Astrocyte of the hippocampus (primary cell): ENCODE measurements at regions not wholly inside any gene's neighbourhood (a gene's known extent, or its start where the extent isn't known, plus 50 kb on each side); places are given as distances from the start of the nearest gene placed in this dataset.

Experiments
- DNase-seq: peaks from one replicate; pipeline ENCODE4 v3.0.0; 2011; ENCODE audit warnings: low read depth, low spot score

DNA sequence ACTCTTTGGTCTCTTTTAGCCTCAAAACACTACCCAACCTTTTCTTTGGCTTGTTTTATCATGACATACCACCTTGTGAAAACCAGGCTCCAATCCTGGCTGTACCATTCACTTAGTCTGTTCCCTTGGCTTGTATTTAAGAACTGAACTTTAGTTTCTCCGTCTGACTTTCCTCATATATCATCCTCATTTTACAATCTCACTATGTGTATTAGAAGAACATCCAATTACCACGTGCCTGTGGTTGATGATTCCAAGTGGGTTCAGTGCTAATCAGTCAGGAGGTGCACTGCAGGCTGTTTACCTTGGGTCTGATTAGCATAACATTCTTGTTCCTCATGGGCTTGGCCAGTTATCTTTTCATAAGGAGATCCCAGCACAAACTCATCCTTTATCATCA is 144.8 kb upstream of the KLF14 start:
- DNase-seq = peak; percentile 70

DNA sequence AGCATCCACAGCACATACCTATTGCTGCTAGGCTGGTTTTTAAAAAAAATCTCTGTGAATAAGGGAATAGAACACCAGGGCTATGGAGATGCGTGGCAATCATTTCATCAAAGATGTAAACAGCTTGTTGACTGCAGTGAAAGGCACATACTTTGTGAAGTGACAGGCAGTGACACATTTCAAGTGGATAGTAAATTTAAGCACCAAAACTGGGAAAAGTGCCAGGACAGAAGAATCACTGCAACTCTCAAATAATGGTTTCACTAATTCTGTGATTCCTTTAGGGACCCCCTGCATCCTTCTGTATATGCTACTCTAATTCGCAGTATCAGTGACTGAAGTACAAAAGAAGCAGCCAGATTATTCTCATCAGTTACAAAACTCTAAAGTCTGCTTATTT is 145.2 kb upstream of the KLF14 start:
- DNase-seq = no peak

GRCh38 chr7:130880668-130881067 is 146.7 kb upstream of the KLF14 start:
- no peak for DNase-seq

- peak; percentile 66 for DNase-seq
Measured at GRCh38 chr7:130881091-130881798, 147.2 kb upstream of the KLF14 start.

- no peak for DNase-seq
Measured at GRCh38 chr7:130881799-130882141, 147.8 kb upstream of the KLF14 start.

DNA sequence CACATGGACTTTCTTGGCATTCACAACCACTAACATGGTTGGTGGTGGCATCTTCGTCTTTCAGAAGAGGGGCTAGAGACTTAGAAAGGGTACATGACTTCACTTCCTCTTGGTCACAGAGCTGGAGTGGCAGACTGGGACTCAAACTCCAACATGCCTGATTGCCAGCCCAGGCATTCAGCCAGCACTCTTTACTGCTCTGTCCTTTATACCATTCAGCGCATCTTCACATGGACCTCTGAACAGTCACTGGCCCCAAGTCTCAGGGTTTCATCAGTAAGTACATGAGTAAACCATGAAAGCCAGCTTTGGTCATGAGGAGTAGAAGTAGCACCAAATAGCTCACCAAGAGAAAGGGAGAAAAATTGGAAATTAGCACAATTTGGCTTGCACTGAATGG is 148.4 kb upstream of the KLF14 start:
- DNase-seq = peak; percentile 6

DNA sequence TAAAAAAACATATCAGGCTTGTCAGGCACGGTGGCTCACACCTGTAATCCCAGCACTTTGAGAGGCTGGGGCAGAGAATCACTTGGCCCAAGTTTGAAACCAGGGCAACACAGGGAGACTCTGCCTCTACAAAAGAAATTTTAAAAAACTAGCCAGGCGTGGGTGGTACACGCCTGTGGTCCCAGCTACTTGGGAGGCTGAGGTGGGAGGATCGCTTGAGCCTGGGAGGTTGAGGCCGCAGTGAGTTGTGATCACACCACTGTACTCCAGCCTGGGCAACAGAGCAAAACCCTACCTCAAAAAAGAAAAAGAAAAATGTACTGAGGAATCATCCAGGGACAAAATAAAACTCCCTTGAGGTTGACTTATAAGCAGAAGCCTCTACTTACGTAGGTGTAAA is 149.9 kb upstream of the KLF14 start:
- no peak for DNase-seq

- peak; percentile 56 for DNase-seq
Measured at GRCh38 chr7:130884437-130885417, 150.7 kb upstream of the KLF14 start.

- peak; percentile 29 for DNase-seq
Measured at GRCh38 chr7:130886438-130887135, 152.6 kb upstream of the KLF14 start.

DNA sequence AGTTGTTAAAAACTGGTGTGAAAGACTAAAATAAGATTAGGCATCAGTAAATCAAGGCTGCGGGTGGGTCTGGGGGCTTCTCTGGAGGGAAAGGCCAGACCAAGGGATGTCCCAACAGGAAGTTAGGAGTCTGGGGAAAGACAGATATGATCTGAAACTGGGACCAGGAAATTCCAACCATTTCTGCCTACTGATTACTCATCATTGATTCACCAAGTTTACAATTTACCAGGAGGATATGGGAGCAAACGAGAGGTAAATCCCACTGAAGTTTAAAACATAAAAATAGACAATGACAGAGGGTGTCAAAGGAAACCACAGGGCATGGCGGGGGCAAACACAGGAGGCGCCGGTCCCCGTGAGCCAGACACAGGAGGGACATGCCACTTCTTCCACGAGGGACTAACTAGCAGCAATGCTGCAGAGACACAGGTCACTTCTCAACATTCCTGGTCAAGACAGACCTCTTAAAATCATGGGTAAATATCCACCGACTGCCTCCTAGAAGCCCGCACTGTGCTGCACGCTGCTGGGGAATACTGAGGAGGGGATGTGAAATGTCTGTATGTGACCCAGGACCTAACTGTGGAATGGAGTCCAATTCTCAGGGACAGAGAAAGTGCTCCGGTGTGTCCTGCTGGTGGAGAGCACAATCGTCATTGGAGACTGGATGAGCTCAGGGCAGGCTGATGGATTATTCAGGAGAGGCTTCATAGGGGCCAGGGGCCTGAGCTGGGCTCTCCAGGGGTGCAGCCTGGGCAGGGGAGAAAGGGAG is 153.4 kb upstream of the KLF14 start:
- DNase-seq = peak; percentile 69

- DNase-seq = peak; percentile 19
Measured at GRCh38 chr7:130887957-130888371, 154.0 kb upstream of the KLF14 start.

DNA sequence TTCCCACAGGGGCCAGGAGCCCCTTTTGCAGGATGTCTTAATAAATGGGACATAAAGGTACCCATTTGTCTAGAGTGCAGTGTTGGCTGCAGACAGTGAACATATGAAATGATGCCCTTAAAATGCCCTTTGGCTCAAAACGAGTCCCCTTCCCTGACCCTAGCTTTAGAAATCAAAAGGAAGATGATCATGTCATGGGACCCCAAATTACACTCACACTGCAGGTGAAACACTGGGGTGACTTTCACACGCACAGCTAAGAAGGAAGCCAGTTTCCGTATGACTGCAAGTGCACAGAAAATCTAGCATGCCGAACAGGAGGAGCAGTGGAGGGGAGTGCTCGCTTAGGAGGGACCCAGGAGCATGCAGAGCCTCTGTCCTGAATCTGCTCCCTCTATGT is 154.5 kb upstream of the KLF14 start:
- DNase-seq = no peak

GRCh38 chr7:130890176-130891020 is 156.4 kb upstream of the KLF14 start:
- DNase-seq = no peak

GRCh38 chr7:130891254-130892094 is 157.5 kb upstream of the KLF14 start:
- DNase-seq = peak; percentile 96

GRCh38 chr7:130893441-130893894 is 159.5 kb upstream of the KLF14 start:
- DNase-seq = peak; percentile 73

- DNase-seq = peak; percentile 93
Measured at GRCh38 chr7:130894146-130894908, 160.3 kb upstream of the KLF14 start.

DNA sequence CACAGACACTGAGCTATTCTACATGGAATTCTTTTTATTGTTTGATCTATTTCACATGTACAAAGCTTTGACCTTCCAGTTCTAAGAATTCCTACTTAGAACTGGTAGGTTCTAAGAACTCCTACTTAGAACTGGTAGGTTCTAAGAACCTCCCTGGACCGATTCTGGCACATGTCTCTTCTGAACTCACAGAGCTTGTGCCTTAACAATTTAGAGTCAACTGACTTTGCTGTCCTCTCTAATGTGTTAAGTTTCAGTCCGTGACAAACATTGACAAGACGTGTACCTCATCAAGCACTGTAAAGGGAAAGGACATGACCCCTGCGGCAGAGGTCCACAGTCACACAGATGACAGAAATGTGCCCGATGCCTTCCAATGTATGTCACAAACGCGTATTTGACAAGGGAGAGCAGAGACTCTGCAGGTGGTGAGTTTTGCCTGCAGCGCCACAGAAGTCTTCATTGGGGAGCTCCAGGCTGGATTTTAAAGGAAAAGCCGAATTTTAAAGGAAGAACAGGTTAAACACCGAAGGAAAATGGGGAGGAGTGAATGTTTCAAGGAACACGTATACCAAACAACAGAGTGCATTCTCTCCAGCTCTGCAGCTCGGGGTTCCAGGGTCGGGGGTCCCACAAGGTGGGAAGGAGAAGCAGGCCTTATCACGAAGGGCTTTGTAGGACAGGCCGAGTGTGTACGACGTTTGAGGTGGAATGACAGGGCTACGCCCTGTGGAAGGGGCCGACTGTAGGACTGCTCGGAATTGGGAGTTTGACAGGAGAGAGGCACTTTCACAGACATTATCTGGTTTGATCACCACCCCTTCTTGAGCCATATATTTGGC is 161.1 kb upstream of the KLF14 start:
- DNase-seq = no peak
